HG03442 (cell line): ENCODE measurements at regions not wholly inside any gene's neighbourhood (a gene's known extent, or its start where the extent isn't known, plus 50 kb on each side); places are given as distances from the start of the nearest gene placed in this dataset.

Experiments used
- ATAC-seq: cut with Tn5 transposase; IDR thresholded peaks from one replicate; pipeline ENCODE4 v1.9.1; 2021; ENCODE audit warnings: mild to moderate bottlenecking, moderate library complexity; ENCODE audit not compliant: unreplicated experiment

DNA sequence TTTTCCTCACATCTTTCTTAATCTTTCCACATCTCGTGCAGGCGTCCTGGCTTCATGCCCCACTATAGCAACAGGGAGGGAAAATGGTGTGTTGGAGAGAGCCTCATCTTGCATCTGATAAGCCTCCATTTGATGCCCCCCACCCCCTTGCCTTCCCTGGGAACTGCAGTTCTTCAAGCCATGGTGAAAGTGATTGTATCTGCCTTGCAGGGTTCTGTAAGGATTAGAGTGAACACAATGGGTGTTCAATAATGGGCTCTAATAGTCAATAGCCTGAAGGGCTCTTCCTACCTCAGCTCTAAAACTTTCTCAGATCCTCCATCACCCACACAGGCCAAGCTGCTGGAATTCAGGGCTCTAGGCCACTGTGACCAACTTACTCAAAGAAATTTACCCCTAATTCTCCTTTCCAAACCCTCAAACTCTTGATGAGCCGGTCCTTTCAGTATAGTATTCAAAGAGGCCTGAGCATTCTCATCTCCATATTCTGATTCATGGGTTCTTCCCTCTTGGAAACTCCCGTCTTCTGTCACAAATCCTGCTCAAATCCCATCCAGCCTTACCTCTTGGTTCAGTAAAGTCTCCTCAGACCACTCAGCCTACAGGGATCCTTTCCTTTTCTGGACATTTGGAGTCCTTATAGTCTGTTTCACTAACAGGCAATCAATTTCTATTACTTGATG, 128.3 kb upstream of the TRIM2 start:
- no peak for ATAC-seq

- ATAC-seq = no peak
Observed at GRCh38 chr4:153076861-153077260, 127.4 kb upstream of the TRIM2 start.

DNA sequence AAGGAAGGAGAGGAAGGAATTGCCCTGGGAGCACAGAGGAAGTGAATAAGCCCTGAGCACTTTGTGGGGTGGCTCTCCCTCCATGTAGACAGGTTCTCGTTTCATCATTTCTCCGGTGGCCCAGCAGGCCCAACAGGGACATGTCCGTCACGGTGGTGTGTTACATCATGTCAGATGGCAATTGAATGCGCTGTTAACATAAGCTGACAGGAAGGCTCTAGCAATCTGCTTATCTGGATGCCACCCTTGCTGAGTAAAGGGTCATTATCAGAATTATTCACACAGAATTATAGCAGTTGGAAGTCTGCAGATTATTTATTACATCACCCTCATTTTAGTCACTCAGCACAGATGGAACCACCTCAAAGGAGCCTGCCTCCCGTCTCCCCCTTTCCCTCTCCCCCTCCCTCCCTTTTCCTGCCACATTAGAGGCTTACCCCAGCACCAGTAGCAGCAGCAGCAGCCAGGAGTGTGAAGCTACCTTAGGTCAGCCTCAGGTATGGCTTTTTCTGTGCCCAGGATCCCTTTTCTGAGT, 124.3 kb upstream of the TRIM2 start:
- no peak for ATAC-seq

DNA sequence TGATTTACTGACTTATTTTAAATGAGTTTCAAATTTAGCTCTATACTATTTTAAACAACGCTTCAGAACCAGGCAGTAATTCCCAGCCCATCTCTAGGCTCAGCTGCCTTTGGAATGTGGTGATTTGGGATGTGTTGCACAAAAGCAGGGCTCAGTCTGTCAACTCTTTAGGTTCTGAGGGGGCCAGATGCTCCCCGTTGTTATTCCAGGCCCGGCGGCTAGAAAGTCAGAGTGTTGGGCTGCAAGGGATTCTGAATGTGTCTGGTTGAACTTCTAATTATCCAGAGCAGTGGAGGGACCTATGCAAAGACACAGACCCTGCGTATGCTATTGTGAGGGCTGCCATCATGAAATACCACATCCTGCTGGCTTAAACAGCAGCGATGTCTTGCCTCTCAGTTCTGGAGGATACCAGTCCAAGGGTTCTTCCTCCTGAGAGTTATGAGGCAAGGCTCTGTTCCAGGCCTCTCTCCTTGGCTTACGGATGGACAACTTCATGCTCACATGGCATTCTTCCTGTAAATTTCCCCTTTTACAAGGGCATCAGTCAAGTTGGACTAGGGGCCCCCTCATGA, 123.2 kb upstream of the TRIM2 start:
- no peak for ATAC-seq

GRCh38 chr4:153081693-153082092, 122.5 kb upstream of the TRIM2 start:
- no peak for ATAC-seq

DNA sequence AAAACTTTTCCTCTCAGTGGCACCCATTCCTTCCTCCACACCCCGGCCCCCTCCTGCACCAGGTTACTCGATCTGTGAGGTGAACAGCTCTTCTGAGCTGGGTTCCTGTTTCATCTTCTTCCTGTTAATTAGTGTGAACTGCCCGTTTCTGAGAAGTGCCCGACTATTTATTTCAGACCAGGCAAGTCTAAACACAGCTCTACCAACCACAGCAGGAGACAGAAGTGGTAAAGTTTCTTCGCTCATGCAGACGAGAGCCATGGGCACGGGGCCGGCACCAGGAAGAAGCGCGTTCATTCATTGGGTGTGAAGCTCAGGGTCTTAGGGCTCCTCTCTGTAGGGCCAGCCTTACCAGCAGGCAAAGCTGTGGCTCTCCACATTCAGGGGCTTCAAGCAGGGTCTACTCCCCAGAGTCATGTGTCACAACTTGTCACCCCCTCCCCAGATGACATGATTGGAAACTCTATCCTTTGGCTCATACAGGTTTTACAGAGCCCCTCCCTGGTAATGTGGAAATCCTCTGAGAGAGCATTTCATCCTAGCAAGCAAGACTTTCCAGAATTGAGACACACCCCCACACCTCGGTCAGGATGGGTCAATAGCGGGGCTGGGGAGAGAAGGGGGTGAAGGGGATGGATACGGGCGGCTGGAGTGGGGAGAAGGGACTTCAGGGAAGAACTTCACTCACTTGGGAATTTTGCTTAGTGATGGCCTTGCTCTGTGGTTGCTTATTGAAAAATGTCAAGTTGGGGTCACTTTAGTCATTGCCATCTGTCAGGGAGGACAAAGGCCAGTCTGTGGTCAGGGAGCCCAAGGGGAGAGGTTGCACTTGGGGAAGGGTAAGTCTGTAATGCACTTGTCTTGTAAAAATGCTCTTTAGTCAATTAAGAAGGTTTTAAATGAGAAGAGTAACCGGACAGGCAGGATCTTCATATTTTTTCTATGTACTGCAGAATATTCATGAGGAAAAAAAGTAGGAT, 121.6 kb upstream of the TRIM2 start:
- ATAC-seq = no peak

- peak; percentile 75 for ATAC-seq
Observed at GRCh38 chr4:153083447-153083947, 120.7 kb upstream of the TRIM2 start.

DNA sequence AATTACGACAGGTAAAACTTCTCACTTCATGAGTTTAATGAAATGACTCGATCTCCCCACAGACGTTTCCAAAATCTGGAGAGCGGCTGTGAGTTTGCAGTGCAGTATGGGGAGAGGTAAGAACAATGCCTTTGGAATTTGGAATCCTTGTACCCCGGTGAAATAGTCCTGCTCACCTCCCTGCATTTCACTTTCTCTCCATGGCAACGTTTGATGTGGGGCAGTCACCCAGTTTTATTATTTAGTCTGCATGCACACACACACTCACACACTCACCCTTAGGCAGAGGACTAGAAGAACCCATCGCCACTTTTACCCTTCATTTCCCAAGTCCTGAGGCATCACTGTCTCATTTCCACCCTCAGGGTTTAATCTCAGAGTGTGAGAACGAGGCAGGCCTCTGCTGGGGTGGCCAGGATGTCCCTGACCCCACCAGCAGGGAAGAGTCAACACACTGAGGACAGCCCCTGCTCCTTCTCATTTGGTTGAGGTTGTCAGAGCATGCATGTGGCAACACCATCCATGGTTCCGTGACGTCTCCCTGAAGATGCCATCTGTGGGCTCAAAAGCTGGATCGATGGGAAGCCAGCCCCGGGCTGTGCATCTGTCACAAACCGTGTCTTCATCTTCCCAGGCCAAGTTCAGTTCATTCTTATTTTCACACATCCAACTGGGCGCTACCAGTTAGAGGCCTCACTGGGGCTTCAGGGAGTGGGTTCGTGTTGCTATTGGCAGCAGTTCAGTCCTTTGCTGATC, 119.8 kb upstream of the TRIM2 start:
- no peak for ATAC-seq

DNA sequence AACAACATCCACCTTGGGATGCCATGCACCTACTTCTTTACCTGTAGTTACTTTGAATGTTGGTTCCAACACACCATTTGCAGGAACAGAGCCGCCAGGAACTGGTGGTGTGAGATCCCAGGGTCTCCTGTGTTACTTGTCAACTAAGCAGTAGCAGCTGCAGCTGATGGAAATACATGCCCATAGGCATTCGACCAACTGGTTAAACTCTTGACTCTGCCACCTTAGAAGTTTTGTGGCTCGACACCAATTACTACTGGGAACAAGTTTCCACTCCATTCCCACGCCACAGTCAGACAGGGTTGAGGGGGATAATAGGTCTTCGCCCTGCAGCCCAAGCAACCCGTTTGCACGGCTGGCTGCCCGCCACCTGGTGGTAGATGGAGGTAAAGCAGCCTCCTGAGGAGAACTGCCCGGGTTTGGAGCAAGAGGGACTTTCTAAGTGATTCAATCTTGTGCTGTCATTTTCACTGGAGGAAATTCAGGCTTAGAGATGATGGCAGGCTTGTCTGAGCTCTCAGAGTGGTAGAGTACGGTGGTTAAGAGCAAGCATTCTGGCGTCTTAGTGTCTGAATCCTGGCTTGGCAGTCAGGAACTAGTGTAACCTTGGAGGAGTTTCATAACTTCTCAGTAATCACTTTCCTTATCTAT, 119.1 kb upstream of the TRIM2 start:
- peak; percentile 44 for ATAC-seq

DNA sequence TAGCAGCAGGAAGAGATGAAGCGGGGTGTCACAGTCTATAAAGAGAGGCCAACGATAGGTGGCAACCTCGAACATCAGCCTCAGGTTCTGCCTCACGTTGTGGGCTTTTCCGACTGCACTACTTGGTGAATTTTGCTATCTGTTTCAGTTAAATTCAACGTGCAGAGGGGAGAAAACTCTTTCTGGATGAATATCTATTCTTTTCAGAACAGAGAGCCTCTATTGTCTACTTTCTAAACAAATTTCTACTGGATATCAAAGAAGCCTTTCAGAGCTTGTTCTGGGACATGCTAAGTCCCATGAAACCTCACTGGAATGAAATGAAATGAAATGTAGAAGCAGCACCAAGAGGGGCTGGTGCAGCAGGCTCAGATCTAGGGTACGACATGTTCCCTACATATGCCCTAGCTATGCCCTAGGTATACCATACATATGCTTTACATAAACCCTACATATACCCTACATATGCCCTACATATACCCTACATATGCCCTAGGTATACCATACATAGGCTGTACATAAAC, 116.5 kb upstream of the TRIM2 start:
- no peak for ATAC-seq

DNA sequence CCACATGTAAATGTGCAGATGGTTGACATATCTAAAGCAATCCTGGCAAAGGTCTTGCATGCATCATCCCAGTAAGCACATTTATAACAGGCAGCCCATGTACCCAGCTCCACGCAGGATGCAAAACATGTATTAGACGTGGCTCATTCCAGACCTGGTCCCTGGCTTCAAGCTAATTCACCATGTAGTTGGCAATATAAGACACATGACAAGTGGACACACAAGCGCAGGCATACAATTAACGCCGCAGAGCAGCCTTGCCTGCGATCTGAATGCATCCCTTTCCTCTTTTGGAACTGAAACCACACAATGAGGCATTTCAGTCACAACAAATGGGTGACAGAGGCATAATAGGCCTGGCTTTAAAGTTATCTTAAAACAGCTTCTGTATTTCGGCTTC, 114.5 kb upstream of the TRIM2 start:
- ATAC-seq = no peak

GRCh38 chr4:153090181-153090580, 114.1 kb upstream of the TRIM2 start:
- no peak for ATAC-seq

DNA sequence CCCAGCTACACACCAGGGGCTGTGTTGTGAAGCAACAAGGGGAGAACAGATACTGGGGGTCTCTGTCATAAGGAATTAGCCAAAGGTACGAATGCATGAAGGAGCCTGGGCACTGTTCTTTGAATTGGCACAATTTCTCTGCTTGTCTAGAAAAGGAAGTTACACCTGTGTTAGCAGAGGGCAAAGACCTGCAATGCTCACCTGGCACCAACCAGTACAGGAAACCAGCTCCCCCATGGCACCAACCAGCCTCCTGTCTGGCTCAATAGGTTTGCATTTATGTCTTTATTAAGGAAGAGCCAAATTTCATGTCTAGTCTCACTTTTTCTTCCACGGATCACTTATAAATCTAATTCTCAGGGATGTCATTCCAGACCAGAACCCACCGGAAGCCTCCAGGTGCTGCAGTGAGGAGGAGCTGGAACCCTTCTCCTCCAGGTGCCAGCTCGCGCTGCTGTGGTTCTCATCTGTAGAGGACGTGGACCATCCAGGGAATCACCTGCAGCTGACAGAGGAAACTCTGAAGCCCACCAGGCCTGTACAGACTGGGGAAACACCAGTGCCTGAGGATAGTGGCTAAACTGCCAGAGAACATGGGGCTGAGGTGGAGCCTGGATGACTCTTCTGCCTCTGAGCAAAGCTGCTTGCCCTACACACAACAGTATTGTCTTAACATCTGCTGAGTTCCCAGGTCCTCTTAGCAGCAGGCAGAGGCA, 113.4 kb upstream of the TRIM2 start:
- no peak for ATAC-seq

- no peak for ATAC-seq
Observed at GRCh38 chr4:153093396-153093795, 110.8 kb upstream of the TRIM2 start.

GRCh38 chr4:153093802-153094201, 110.4 kb upstream of the TRIM2 start:
- ATAC-seq = no peak

DNA sequence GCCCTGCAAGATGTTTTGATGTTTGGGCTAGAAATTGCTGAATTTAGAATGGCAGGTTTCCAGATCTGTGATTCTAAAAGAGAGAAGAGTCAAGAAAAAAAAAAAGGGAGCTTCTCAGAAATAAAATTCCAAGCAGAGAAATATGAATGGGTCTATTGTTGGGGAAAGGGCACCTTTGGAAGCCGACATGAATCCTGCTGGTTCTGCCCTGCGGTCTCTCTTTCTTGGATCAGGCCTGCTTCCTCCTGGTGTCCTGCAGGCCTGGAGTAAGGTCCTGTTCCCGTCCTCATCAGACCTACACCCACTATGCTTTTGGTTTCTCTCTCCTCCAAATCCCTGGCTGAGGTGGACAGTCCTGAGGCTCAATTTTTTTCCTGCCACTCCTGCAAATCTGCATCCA, 109.8 kb upstream of the TRIM2 start:
- no peak for ATAC-seq

- no peak for ATAC-seq
Observed at GRCh38 chr4:153095448-153096204, 108.6 kb upstream of the TRIM2 start.

DNA sequence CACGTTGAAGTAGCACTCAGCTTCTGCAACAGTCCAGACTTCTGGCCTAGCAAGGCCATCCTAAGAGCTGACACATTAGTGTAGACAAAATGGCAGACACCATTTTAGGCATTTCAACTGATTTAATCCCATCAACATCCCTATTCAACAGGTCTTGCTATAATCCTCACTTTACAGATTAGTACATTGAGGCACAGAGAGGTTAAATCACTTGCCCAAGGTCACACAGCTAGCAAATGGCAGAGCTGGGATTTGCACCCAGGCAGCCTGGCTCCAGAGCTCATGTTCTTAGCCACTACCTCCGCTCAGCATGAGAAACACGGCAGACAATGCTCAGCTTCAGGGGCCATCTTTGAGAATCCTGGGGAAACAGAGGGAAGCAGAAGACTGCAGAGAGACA, 107.9 kb upstream of the TRIM2 start:
- ATAC-seq = no peak

GRCh38 chr4:153098427-153098826, 105.8 kb upstream of the TRIM2 start:
- ATAC-seq = no peak
